ENCODE measurements at regions not wholly inside any gene's neighbourhood (a gene's known extent, or its start where the extent isn't known, plus 50 kb on each side); places are given as distances from the start of the nearest gene placed in this dataset.

DNA sequence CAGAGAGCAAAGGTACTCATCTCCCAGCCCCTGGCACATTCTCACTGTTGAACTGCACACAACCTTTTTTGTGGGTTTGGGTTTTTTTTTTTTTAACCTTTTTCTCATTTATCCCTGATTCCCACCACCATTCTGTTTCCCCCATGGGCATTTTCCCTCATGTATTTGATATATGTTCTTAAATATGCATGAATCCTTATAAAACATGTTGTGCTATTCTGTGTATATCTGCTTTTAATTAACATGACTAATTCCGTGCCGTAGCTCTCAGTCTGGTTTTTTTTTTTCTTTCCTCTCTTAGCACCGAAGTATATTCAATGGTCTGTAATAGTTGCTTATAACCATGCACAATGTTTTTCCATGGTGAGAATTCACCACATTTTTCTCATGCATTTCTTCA, 204.5 kb downstream of the RGS3 start (continued):
- TF ChIP-seq ZSCAN23 (tag by site-specific recombination; IDR thresholded peaks at IDR 0.05) (no peak), ZBTB17 (tag by site-specific recombination; IDR thresholded peaks at IDR 0.05) (no peak), ZNF626 (tag by site-specific recombination; IDR thresholded peaks at IDR 0.05) (no peak)

DNA sequence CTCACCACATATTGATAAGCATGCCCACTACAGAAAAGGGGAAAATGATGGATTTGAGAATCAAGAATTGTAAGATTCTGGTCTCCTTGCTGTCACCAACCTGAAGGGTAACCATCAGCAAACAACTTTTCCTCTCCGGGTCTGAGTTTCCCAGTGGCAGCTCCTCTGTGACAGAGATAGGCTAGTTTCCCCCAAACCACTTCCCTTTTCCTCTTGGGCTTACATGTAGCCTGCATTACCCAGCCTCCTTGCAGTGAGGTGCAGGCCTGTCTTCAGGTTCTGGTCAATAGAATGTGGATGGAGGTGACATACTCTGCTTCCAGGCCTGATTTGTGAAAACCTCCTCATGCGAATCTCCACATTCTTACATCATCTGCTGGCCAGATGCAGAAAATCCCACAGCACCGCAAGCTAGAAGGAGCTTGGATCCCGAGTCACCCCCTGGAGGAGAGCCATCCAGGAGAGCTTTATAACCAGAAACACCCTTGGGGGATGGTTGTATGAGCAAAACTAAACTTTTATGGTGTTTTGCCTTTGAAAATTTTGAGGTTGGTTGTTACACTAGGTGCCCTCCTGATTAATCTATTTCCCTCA, 206.1 kb downstream of the RGS3 start:
- no peak overlapping the region for H3K4me3 ChIP-seq (ENCODE audit: low read depth, low read length)
- H3K36me3 ChIP-seq (ENCODE audit: control insufficient read depth in 2 of 2, insufficient read depth in 1 of 2, low read length in 2 of 2) = no peaks in the 10 kb centered on the region
- no peaks in the 10 kb centered on the region for H3K4me1 ChIP-seq (ENCODE audit: control insufficient read depth, insufficient read depth, low read length)
- no peak for TF ChIP-seq KLF10 (tag by site-specific recombination; IDR thresholded peaks at IDR 0.05)
- no peak for TF ChIP-seq ZBTB1 (tag by site-specific recombination; IDR thresholded peaks at IDR 0.05)
- TF ChIP-seq ZNF133 (tag by site-specific recombination; IDR thresholded peaks at IDR 0.05) = no peak
- TF ChIP-seq, protein P1, sequence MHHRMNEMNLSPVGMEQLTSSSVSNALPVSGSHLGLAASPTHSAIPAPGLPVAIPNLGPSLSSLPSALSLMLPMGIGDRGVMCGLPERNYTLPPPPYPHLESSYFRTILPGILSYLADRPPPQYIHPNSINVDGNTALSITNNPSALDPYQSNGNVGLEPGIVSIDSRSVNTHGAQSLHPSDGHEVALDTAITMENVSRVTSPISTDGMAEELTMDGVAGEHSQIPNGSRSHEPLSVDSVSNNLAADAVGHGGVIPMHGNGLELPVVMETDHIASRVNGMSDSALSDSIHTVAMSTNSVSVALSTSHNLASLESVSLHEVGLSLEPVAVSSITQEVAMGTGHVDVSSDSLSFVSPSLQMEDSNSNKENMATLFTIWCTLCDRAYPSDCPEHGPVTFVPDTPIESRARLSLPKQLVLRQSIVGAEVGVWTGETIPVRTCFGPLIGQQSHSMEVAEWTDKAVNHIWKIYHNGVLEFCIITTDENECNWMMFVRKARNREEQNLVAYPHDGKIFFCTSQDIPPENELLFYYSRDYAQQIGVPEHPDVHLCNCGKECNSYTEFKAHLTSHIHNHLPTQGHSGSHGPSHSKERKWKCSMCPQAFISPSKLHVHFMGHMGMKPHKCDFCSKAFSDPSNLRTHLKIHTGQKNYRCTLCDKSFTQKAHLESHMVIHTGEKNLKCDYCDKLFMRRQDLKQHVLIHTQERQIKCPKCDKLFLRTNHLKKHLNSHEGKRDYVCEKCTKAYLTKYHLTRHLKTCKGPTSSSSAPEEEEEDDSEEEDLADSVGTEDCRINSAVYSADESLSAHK (tag by site-specific recombination; IDR thresholded peaks at IDR 0.05) = no peak
- TF ChIP-seq, protein P2, sequence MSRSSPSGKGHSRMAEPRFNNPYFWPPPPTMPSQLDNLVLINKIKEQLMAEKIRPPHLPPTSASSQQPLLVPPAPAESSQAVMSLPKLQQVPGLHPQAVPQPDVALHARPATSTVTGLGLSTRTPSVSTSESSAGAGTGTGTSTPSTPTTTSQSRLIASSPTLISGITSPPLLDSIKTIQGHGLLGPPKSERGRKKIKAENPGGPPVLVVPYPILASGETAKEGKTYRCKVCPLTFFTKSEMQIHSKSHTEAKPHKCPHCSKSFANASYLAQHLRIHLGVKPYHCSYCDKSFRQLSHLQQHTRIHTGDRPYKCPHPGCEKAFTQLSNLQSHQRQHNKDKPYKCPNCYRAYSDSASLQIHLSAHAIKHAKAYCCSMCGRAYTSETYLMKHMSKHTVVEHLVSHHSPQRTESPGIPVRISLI (tag by site-specific recombination; IDR thresholded peaks at IDR 0.05) = no peak
- TF ChIP-seq ZNF544 (tag by site-specific recombination; IDR thresholded peaks at IDR 0.05) = no peak
- TF ChIP-seq ZNF274 (IDR thresholded peaks at IDR 0.05; ENCODE audit: low read length) = no peak
- no peak for TF ChIP-seq ZNF274 (tag by site-specific recombination; IDR thresholded peaks at IDR 0.05; ENCODE audit: borderline replicate concordance)
- no peak for TF ChIP-seq ZNF510 (tag by site-specific recombination; IDR thresholded peaks at IDR 0.05; ENCODE audit: insufficient replicate concordance)
- no peak for TF ChIP-seq ZNF302 (tag by site-specific recombination; IDR thresholded peaks at IDR 0.05; ENCODE audit: low read depth)
- no peak for TF ChIP-seq ZNF514 (tag by site-specific recombination; IDR thresholded peaks at IDR 0.05)
- TF ChIP-seq ZNF341 (tag by site-specific recombination; IDR thresholded peaks at IDR 0.05; ENCODE audit: low read depth) = no peak
- TF ChIP-seq OSR2 (tag by site-specific recombination; IDR thresholded peaks at IDR 0.05) = no peak
- TF ChIP-seq, protein P3, sequence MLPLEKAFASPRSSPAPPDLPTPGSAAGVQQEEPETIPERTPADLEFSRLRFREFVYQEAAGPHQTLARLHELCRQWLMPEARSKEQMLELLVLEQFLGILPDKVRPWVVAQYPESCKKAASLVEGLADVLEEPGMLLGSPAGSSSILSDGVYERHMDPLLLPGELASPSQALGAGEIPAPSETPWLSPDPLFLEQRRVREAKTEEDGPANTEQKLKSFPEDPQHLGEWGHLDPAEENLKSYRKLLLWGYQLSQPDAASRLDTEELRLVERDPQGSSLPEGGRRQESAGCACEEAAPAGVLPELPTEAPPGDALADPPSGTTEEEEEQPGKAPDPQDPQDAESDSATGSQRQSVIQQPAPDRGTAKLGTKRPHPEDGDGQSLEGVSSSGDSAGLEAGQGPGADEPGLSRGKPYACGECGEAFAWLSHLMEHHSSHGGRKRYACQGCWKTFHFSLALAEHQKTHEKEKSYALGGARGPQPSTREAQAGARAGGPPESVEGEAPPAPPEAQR (tag by site-specific recombination; IDR thresholded peaks at IDR 0.05) = no peak
- no peak for TF ChIP-seq ZNF138 (tag by site-specific recombination; IDR thresholded peaks at IDR 0.05; ENCODE audit: borderline replicate concordance)
- no peaks in the 10 kb centered on the region for H3K9me3 ChIP-seq (ENCODE audit: control insufficient read depth, insufficient read depth, low read depth, low read length)
- H3K27ac ChIP-seq (ENCODE audit: extremely low read depth, low read depth, low read length) = no peak overlapping the region
- CTCF ChIA-PET = interaction anchor here (0.5 to 1.6 kb wide), 3 partner anchors 12 to 77 kb away, joined by 3 to 5 read pairs (median 5); no protein-coding TSS in a partner anchor
- POLR2A ChIA-PET = no interaction called here

DNA sequence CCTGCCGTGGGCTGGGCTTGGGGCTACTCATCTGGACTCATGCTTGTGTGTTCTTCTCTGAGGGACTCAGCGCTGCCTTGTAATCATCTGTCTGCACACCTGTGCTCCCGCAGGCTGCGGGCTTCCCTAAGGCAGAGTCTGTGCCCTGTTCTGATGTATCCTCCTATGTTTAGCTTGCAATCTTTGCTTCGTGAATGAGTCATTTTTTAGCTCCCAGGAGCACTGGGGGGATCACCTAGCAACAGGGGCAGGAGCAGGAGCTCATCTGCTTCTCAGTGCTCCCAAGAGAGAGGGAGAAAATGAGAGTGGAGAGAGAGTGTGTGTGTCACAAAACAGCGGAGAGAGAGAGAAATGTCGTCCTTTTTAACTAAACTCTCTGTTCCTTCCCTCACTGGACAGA, 202.4 kb upstream of the ZNF618 start:
- no peak overlapping the region for H3K27ac ChIP-seq (ENCODE audit: extremely low read depth, low read depth, low read length)
- no peaks in the 10 kb centered on the region for H3K36me3 ChIP-seq (ENCODE audit: control insufficient read depth in 2 of 2, insufficient read depth in 1 of 2, low read length in 2 of 2)
- H3K4me3 ChIP-seq (ENCODE audit: low read depth, low read length) = no peak overlapping the region
- ChIA-PET POLR2A (no interaction called here), CTCF (interaction anchor here (0.6 to 3.1 kb wide), 6 partner anchors 8 to 372 kb away, joined by 3 to 12 read pairs (median 4); no protein-coding TSS in a partner anchor)
- H3K9me3 ChIP-seq (ENCODE audit: control insufficient read depth, insufficient read depth, low read depth, low read length) = no peaks in the 10 kb centered on the region
- no peaks in the 10 kb centered on the region for H3K4me1 ChIP-seq (ENCODE audit: control insufficient read depth, insufficient read depth, low read length)
- TF ChIP-seq, protein P4, sequence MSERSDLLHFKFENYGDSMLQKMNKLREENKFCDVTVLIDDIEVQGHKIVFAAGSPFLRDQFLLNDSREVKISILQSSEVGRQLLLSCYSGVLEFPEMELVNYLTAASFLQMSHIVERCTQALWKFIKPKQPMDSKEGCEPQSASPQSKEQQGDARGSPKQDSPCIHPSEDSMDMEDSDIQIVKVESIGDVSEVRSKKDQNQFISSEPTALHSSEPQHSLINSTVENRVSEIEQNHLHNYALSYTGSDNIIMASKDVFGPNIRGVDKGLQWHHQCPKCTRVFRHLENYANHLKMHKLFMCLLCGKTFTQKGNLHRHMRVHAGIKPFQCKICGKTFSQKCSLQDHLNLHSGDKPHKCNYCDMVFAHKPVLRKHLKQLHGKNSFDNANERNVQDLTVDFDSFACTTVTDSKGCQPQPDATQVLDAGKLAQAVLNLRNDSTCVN (tag by site-specific recombination; optimal IDR thresholded peaks at IDR 0.05) = no peak
- TF ChIP-seq ZNF112 (tag by site-specific recombination; IDR thresholded peaks at IDR 0.05) = no peak
- TF ChIP-seq, protein P5, sequence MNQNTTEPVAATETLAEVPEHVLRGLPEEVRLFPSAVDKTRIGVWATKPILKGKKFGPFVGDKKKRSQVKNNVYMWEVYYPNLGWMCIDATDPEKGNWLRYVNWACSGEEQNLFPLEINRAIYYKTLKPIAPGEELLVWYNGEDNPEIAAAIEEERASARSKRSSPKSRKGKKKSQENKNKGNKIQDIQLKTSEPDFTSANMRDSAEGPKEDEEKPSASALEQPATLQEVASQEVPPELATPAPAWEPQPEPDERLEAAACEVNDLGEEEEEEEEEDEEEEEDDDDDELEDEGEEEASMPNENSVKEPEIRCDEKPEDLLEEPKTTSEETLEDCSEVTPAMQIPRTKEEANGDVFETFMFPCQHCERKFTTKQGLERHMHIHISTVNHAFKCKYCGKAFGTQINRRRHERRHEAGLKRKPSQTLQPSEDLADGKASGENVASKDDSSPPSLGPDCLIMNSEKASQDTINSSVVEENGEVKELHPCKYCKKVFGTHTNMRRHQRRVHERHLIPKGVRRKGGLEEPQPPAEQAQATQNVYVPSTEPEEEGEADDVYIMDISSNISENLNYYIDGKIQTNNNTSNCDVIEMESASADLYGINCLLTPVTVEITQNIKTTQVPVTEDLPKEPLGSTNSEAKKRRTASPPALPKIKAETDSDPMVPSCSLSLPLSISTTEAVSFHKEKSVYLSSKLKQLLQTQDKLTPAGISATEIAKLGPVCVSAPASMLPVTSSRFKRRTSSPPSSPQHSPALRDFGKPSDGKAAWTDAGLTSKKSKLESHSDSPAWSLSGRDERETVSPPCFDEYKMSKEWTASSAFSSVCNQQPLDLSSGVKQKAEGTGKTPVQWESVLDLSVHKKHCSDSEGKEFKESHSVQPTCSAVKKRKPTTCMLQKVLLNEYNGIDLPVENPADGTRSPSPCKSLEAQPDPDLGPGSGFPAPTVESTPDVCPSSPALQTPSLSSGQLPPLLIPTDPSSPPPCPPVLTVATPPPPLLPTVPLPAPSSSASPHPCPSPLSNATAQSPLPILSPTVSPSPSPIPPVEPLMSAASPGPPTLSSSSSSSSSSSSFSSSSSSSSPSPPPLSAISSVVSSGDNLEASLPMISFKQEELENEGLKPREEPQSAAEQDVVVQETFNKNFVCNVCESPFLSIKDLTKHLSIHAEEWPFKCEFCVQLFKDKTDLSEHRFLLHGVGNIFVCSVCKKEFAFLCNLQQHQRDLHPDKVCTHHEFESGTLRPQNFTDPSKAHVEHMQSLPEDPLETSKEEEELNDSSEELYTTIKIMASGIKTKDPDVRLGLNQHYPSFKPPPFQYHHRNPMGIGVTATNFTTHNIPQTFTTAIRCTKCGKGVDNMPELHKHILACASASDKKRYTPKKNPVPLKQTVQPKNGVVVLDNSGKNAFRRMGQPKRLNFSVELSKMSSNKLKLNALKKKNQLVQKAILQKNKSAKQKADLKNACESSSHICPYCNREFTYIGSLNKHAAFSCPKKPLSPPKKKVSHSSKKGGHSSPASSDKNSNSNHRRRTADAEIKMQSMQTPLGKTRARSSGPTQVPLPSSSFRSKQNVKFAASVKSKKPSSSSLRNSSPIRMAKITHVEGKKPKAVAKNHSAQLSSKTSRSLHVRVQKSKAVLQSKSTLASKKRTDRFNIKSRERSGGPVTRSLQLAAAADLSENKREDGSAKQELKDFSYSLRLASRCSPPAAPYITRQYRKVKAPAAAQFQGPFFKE (tag by site-specific recombination; IDR thresholded peaks at IDR 0.05; ENCODE audit: borderline replicate concordance) = no peak
- no peak for TF ChIP-seq ZNF670 (tag by site-specific recombination; IDR thresholded peaks at IDR 0.05; ENCODE audit: low read depth)
